Stomach (tissue), 8 donors: ENCODE measurements at regions not wholly inside any gene's neighbourhood (a gene's known extent, or its start where the extent isn't known, plus 50 kb on each side); places are given as distances from the start of the nearest gene placed in this dataset.

ENCODE experiments used
- DNase-seq, 2 donors: peaks; one replicate each; pipeline versions ENCODE4 v3.0.0 to v3.0.0-alpha.2; 2013 to 2019
- H3K27ac ChIP-seq, 5 donors: fragments of 200-600 bp in 4 of 5; sonication (generic) in 4 of 5; one replicate each; pipeline ENCODE4 v1.5.1; 2013 to 2019; ENCODE audit warnings: mild to moderate bottlenecking in 1 of 5, moderate library complexity in 1 of 5
- H3K27me3 ChIP-seq, 3 donors: fragments of 200-600 bp; sonication (generic); one replicate each; pipeline ENCODE4 v1.5.1; 2017 to 2019; ENCODE audit warnings: mixed run types in 1 of 3
- H3K36me3 ChIP-seq, 4 donors: fragments of 200-600 bp; sonication (generic); 1 replicate in 3 of 4; 2 replicates in 1 of 4; pipeline ENCODE4 v1.5.1; 2016 to 2019
- H3K4me1 ChIP-seq, 4 donors: fragments of 200-600 bp; sonication (generic); one replicate each; pipeline ENCODE4 v1.5.1; 2016 to 2019
- H3K4me3 ChIP-seq, 4 donors: fragments of 200-600 bp; sonication (generic) in 3 of 4; one replicate each; pipeline ENCODE4 v1.5.1; 2016 to 2019; ENCODE audit warnings: mild to moderate bottlenecking in 1 of 4
- H3K9me3 ChIP-seq, 4 donors: fragments of 200-600 bp; sonication (generic); one replicate each; pipeline ENCODE4 v1.5.1; 2016 to 2019
- CTCF ChIP-seq, 7 experiments: fragments of 450-650 bp in 4 of 7; fragments of 200-600 bp in 3 of 7; sonication (generic) in 3 of 7; IDR thresholded peaks; one replicate each; pipeline ENCODE4 v1.5.1; 2016 to 2019; ENCODE audit warnings: antibody characterized with exemption in 7 of 7, control low read depth in 2 of 7, mild to moderate bottlenecking in 1 of 7
- EP300 ChIP-seq: sonication (generic); formaldehyde crosslinking; IDR thresholded peaks from one replicate; pipeline ENCODE4 v1.6.1; 2017; ENCODE audit warnings: antibody characterized with exemption
- POLR2A ChIP-seq, 4 donors: fragments of 450-650 bp; IDR thresholded peaks; one replicate each; pipeline ENCODE4 v1.6.1; 2016; ENCODE audit warnings: antibody characterized with exemption in 4 of 4, control low read depth in 2 of 4, mild to moderate bottlenecking in 1 of 4, moderate library complexity in 1 of 4
- POLR2AphosphoS5 ChIP-seq, 3 donors: sonication (generic); formaldehyde crosslinking; IDR thresholded peaks; one replicate each; pipeline ENCODE4 v1.6.1; 2016; ENCODE audit warnings: antibody characterized with exemption in 3 of 3
- WGBS, 5 donors: extraction: QIAGEN DNeasy Blood & Tissue Kit in 3 of 5; methylation state at CpG; one replicate each; pipeline versions ENCODE4 v1.1.5 to v1.1.7; 2013 to 2018; 5-methylcytosine and 5-hydroxymethylcytosine counted together
- intact Hi-C: fragments of 100-400 bp; cut with DNase I; formaldehyde crosslinking; loops from one replicate; pipeline ENCODE4 v1.15.1; 2023; ENCODE audit warnings: low total_unique reads
- donor health status: healthy with polysubstance abuse.
- donor health status: Bipolar disorder and iron deficiency.
- donor health status: healthy.

GRCh38 chr18:39274535-39274934 is 1708.9 kb upstream of the CELF4 start:
- 23 to 48% (median 24%) methylated on average over 1 of the region's 1 CpG for WGBS, 5 donors
- TF ChIP-seq POLR2AphosphoS5 (IDR thresholded peaks at IDR 0.05) (no peak), EP300 (no peak), CTCF (IDR thresholded peaks at IDR 0.05) (no peak), POLR2A (IDR thresholded peaks at IDR 0.05) (no peak)
- no peak overlapping the region for H3K27ac ChIP-seq
- no peak for DNase-seq
- H3K4me3 ChIP-seq = no peak overlapping the region
- intact Hi-C loops = no loop called here
- no peaks in the 10 kb centered on the region for H3K4me1 ChIP-seq
- no peaks in the 10 kb centered on the region for H3K9me3 ChIP-seq
- no peaks in the 10 kb centered on the region for H3K27me3 ChIP-seq
- H3K36me3 ChIP-seq = no peaks in the 10 kb centered on the region

- Histone ChIP-seq H3K9me3 (no peaks in the 10 kb centered on the region), H3K4me3 (no peak overlapping the region), H3K4me1 (no peaks in the 10 kb centered on the region), H3K36me3 (no peaks in the 10 kb centered on the region), H3K27me3 (no peaks in the 10 kb centered on the region), H3K27ac (no peak overlapping the region)
- whole genome bisulfite sequencing, 5 donors = 36 to 94% (median 83%) methylated on average over 1 of the region's 1 CpG
- no peak for DNase-seq
- intact Hi-C loops = no loop called here
- no peak for TF ChIP-seq EP300
- no peak for TF ChIP-seq CTCF (IDR thresholded peaks at IDR 0.05)
- TF ChIP-seq POLR2AphosphoS5 (IDR thresholded peaks at IDR 0.05) = no peak
- TF ChIP-seq POLR2A (IDR thresholded peaks at IDR 0.05) = no peak
Measured at GRCh38 chr18:39272230-39272629, 1706.6 kb upstream of the CELF4 start.

- no peaks in the 10 kb centered on the region for H3K4me1 ChIP-seq
- 79 to 87% (median 81%) methylated on average over 4 of the region's 4 CpGs for WGBS, 5 donors
- no peak for DNase-seq
- no peak overlapping the region for H3K4me3 ChIP-seq
- TF ChIP-seq EP300 (no peak), CTCF (IDR thresholded peaks at IDR 0.05) (no peak), POLR2A (IDR thresholded peaks at IDR 0.05) (no peak), POLR2AphosphoS5 (IDR thresholded peaks at IDR 0.05) (no peak)
- no peak overlapping the region for H3K27ac ChIP-seq
- H3K36me3 ChIP-seq = no peaks in the 10 kb centered on the region
- H3K27me3 ChIP-seq = no peaks in the 10 kb centered on the region
- H3K9me3 ChIP-seq = no peaks in the 10 kb centered on the region
- intact Hi-C loops = no loop called here
Measured at GRCh38 chr18:39271654-39272053, 1706.1 kb upstream of the CELF4 start.

- WGBS, 5 donors = 42 to 86% (median 81%) methylated on average over 1 of the region's 1 CpG
- Histone ChIP-seq H3K36me3 (no peaks in the 10 kb centered on the region), H3K4me3 (no peak overlapping the region), H3K4me1 (peaks cover 0 to 4% (median 0%) of the 10 kb centered on the region in 4 donors), H3K27ac (no peak overlapping the region), H3K27me3 (no peaks in the 10 kb centered on the region), H3K9me3 (peaks cover 0 to 3% (median 0%) of the 10 kb centered on the region in 4 donors)
- intact Hi-C loops = no loop called here
- TF ChIP-seq EP300 = no peak
- no peak for TF ChIP-seq POLR2A (IDR thresholded peaks at IDR 0.05)
- TF ChIP-seq CTCF (IDR thresholded peaks at IDR 0.05) = no peak
- no peak for TF ChIP-seq POLR2AphosphoS5 (IDR thresholded peaks at IDR 0.05)
- DNase-seq = no peak
Measured at GRCh38 chr18:39260565-39260964, 1695.0 kb upstream of the CELF4 start.
